Calu3 (cell line): ENCODE measurements at regions not wholly inside any gene's neighbourhood (a gene's known extent, or its start where the extent isn't known, plus 50 kb on each side); places are given as distances from the start of the nearest gene placed in this dataset.

Source experiments
- BruUV-seq: library from RNA; stranded (reverse); fragments of 400-500 nt; replicated peaks from 2 replicates; lab custom pipeline; 2021; lab: Mats Ljungman, UMichigan
- CTCF ChIA-PET: fragments of 300-600 bp; sonication (Branson Sonifier 250); formaldehyde crosslinking; loops from one replicate; lab custom pipeline; 2022; ENCODE audit warnings: antibody characterized with exemption; lab: Charles Lee
- DNase-seq: peaks from one replicate; pipeline ENCODE4 v3.0.0; 2022
- H3K27ac Mint-ChIP-seq: one replicate; pipeline ENCODE4 v1.8.0; 2022; ENCODE audit warnings: mixed read lengths; ENCODE audit not compliant: unreplicated experiment
- H3K27me3 Mint-ChIP-seq: one replicate; pipeline ENCODE4 v1.8.0; 2022; ENCODE audit warnings: mixed read lengths; ENCODE audit not compliant: unreplicated experiment
- H3K36me3 Mint-ChIP-seq: one replicate; pipeline ENCODE4 v1.8.0; 2022; ENCODE audit warnings: mild to moderate bottlenecking, moderate library complexity, mixed read lengths; ENCODE audit not compliant: insufficient read depth, unreplicated experiment
- H3K4me1 Mint-ChIP-seq: one replicate; pipeline ENCODE4 v1.8.0; 2022; ENCODE audit warnings: mild to moderate bottlenecking, low read depth, mixed read lengths; ENCODE audit not compliant: unreplicated experiment
- H3K4me3 Mint-ChIP-seq: one replicate; pipeline ENCODE4 v1.8.0; 2022; ENCODE audit warnings: mild to moderate bottlenecking, low read depth, moderate library complexity, mixed read lengths; ENCODE audit not compliant: unreplicated experiment
- H3K9me3 Mint-ChIP-seq: one replicate; pipeline ENCODE4 v1.8.0; 2022; ENCODE audit warnings: low read depth, mixed read lengths; ENCODE audit not compliant: unreplicated experiment
- CTCF ChIP-seq: fragments of 200-600 bp; IDR thresholded peaks from one replicate; pipeline ENCODE4 v1.8.0; 2022; ENCODE audit warnings: antibody characterized with exemption; ENCODE audit not compliant: unreplicated experiment
- intact Hi-C: fragments of 100-400 bp; cut with micrococcal nuclease; formaldehyde crosslinking; loops from one replicate; pipeline ENCODE4 v1.10.0; 2022; ENCODE audit not compliant: unreplicated experiment

DNA sequence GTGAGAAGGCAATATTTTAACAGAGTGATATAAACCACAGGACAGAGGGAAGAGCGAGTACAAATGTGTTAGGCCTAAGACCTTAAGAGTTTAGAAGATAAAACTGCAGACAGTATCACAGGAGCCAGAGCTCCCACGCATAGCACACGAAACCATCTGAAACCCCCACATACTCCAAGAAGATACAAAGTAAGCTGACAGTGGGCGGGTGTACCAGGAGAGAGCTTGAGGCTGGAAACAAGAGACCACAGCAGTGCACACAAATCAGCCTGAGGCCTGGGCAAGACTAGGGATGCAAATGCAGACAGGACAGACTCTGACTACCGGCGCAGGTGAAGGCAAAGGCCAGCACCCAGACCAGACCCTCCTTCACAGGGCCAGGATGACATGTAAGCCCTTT, 54.1 kb upstream of the ARHGAP24 start:
- no peaks in the 10 kb centered on the region for H3K36me3 Mint-ChIP-seq
- CTCF ChIA-PET = no interaction called here
- H3K27ac Mint-ChIP-seq = no peak overlapping the region
- no peaks in the 10 kb centered on the region for H3K4me1 Mint-ChIP-seq
- no peaks in the 10 kb centered on the region for H3K9me3 Mint-ChIP-seq
- BruUV-seq = no TSS peak
- TF ChIP-seq CTCF = no peak
- no peaks in the 10 kb centered on the region for H3K27me3 Mint-ChIP-seq
- no peak overlapping the region for H3K4me3 Mint-ChIP-seq
- DNase-seq = no peak
- intact Hi-C loops = no loop called here

- H3K4me1 Mint-ChIP-seq = no peaks in the 10 kb centered on the region
- BruUV-seq = no TSS peak
- intact Hi-C loops = no loop called here
- H3K9me3 Mint-ChIP-seq = no peaks in the 10 kb centered on the region
- H3K36me3 Mint-ChIP-seq = no peaks in the 10 kb centered on the region
- no peak overlapping the region for H3K27ac Mint-ChIP-seq
- CTCF ChIA-PET = no interaction called here
- H3K27me3 Mint-ChIP-seq = no peaks in the 10 kb centered on the region
- H3K4me3 Mint-ChIP-seq = no peak overlapping the region
- no peak for DNase-seq
- no peak for TF ChIP-seq CTCF
Observed at GRCh38 chr4:85423431-85423830, 51.5 kb upstream of the ARHGAP24 start.
